Glutamatergic neuron (in vitro differentiated cells): ENCODE measurements at regions not wholly inside any gene's neighbourhood (a gene's known extent, or its start where the extent isn't known, plus 50 kb on each side); places are given as distances from the start of the nearest gene placed in this dataset.

ENCODE experiments used
- DNase-seq: peaks from one replicate; pipeline ENCODE4 v3.0.0; 2022
- H3K27ac Mint-ChIP-seq: one replicate; pipeline ENCODE4 v1.8.0; 2020; ENCODE audit warnings: mild to moderate bottlenecking, mixed read lengths, inconsistent platforms; ENCODE audit not compliant: unreplicated experiment
- H3K27me3 Mint-ChIP-seq: one replicate; pipeline ENCODE4 v1.8.0; 2020; ENCODE audit warnings: mild to moderate bottlenecking, moderate library complexity, mixed read lengths, inconsistent platforms; ENCODE audit not compliant: unreplicated experiment
- H3K36me3 Mint-ChIP-seq: one replicate; pipeline ENCODE4 v1.8.0; 2020; ENCODE audit warnings: mild to moderate bottlenecking, mixed read lengths, inconsistent platforms; ENCODE audit not compliant: unreplicated experiment
- H3K4me1 Mint-ChIP-seq: one replicate; pipeline ENCODE4 v1.8.0; 2020; ENCODE audit warnings: mild to moderate bottlenecking, low read depth, mixed read lengths, inconsistent platforms; ENCODE audit not compliant: unreplicated experiment
- H3K4me3 Mint-ChIP-seq: one replicate; pipeline ENCODE4 v1.8.0; 2020; ENCODE audit warnings: mild to moderate bottlenecking, mixed read lengths, inconsistent platforms; ENCODE audit not compliant: unreplicated experiment
- H3K9me3 Mint-ChIP-seq: one replicate; pipeline ENCODE4 v1.8.0; 2020; ENCODE audit warnings: mild to moderate bottlenecking, moderate library complexity, mixed read lengths, inconsistent platforms; ENCODE audit not compliant: unreplicated experiment
- TF ChIP-seq, protein P1 (sequence below): fragments of 200-600 bp; sonication (generic); IDR thresholded peaks from one replicate; pipeline ENCODE4 v1.5.0; 2021; ENCODE audit not compliant: partially characterized antibody, unreplicated experiment

DNA sequence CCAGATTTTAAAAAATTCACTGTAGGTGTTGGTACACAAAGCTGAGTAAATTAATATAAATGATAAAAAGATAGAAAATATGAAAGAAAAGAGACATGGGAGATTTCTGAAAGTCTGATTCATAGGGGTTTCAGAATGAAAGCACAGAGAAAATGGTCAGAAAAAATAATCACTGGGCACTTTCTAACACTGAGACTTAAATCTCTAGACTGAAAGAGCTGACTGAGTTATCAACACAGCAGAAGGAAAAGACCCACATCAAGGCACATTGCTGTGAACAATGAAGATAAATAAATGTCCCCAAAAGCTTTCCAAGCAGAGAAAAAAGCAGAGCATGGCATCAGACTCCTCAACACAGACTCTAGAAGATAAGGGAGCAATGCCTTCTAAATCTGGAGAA is 277.2 kb downstream of the BCL2 start:
- peaks cover 4% of the 10 kb centered on the region for H3K36me3 Mint-ChIP-seq
- H3K9me3 Mint-ChIP-seq: no peaks in the 10 kb centered on the region
- DNase-seq: no peak
- no peaks in the 10 kb centered on the region for H3K4me1 Mint-ChIP-seq
- no peak overlapping the region for H3K4me3 Mint-ChIP-seq
- no peak overlapping the region for H3K27ac Mint-ChIP-seq
- TF ChIP-seq, protein P1, sequence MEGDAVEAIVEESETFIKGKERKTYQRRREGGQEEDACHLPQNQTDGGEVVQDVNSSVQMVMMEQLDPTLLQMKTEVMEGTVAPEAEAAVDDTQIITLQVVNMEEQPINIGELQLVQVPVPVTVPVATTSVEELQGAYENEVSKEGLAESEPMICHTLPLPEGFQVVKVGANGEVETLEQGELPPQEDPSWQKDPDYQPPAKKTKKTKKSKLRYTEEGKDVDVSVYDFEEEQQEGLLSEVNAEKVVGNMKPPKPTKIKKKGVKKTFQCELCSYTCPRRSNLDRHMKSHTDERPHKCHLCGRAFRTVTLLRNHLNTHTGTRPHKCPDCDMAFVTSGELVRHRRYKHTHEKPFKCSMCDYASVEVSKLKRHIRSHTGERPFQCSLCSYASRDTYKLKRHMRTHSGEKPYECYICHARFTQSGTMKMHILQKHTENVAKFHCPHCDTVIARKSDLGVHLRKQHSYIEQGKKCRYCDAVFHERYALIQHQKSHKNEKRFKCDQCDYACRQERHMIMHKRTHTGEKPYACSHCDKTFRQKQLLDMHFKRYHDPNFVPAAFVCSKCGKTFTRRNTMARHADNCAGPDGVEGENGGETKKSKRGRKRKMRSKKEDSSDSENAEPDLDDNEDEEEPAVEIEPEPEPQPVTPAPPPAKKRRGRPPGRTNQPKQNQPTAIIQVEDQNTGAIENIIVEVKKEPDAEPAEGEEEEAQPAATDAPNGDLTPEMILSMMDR: no peak
- H3K27me3 Mint-ChIP-seq: peaks cover 1% of the 10 kb centered on the region

DNA sequence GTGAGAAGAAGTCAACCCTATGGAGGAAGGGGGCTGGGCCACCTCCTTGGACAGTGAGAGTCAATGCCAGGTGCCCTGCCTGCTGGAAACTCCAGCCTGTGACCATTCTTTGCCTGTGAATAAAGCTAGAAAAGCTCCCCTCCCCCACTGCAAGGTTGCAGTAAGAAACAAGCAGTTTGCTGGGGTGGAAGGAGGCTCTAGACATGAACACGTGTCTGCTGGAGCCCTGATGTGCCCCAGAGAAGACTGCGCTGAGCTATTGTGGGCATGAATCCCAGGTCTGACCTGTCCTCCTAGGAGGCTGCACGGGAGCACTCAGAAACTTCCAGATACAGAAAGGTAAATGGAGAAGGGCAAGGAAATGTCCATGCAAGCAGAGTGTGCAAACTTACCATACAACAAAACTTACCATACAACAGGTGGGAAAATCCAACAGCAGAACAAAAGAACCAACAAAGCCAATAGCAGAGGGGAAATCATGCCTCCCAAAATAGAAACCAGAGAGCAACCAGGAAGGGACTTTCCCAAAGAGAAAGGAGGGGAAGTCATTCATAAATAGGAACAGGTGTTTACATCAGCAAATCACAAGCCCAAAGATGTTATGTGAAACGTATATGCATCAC is 278.7 kb downstream of the BCL2 start:
- no peak for DNase-seq
- no peak overlapping the region for H3K27ac Mint-ChIP-seq
- peaks cover 4% of the 10 kb centered on the region for H3K36me3 Mint-ChIP-seq
- TF ChIP-seq, protein P1: no peak
- H3K9me3 Mint-ChIP-seq: no peaks in the 10 kb centered on the region
- peaks cover 2% of the 10 kb centered on the region for H3K4me1 Mint-ChIP-seq
- H3K4me3 Mint-ChIP-seq: no peak overlapping the region
- H3K27me3 Mint-ChIP-seq: peaks cover 1% of the 10 kb centered on the region

DNA sequence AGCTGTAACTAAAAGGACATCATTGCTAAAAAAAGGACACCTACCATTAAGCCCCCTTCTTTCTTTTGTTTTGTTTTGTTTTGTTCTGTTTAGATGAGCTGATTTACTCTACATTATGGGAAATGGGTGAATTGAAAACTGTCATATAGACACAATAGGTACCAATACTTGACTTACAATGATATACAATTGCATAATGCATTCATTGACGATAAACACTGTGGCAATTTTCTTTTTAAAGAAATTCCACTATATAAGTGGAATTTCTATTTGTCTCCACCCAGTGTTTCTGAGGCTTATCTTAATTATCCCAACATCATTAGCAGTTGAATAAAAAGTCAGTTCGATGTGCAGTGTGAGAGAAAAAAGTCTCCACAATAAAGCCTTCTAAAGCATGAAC is 282.1 kb downstream of the BCL2 start:
- Mint-ChIP-seq H3K9me3 (no peaks in the 10 kb centered on the region), H3K4me3 (no peak overlapping the region), H3K4me1 (peaks cover 2% of the 10 kb centered on the region), H3K27ac (no peak overlapping the region), H3K36me3 (peaks cover 4% of the 10 kb centered on the region), H3K27me3 (peaks cover 1% of the 10 kb centered on the region)
- no peak for DNase-seq
- TF ChIP-seq, protein P1: no peak

- DNase-seq: no peak
- H3K9me3 Mint-ChIP-seq: no peaks in the 10 kb centered on the region
- H3K4me3 Mint-ChIP-seq: no peak overlapping the region
- TF ChIP-seq, protein P1: no peak
- H3K27me3 Mint-ChIP-seq: no peaks in the 10 kb centered on the region
- no peaks in the 10 kb centered on the region for H3K4me1 Mint-ChIP-seq
- H3K27ac Mint-ChIP-seq: no peak overlapping the region
- peaks cover 4% of the 10 kb centered on the region for H3K36me3 Mint-ChIP-seq
These were observed 288.2 kb downstream of the BCL2 start for GRCh38 chr18:63031375-63031774.
